GM18861 (cell line): ENCODE measurements at regions not wholly inside any gene's neighbourhood (a gene's known extent, or its start where the extent isn't known, plus 50 kb on each side); places are given as distances from the start of the nearest gene placed in this dataset.

Experiments
- ATAC-seq: cut with Tn5 transposase; IDR thresholded peaks from one replicate; pipeline ENCODE4 v1.9.1; 2021; ENCODE audit not compliant: unreplicated experiment

GRCh38 chr18:39025531-39025930 is 1459.9 kb upstream of the CELF4 start:
- ATAC-seq: no peak

GRCh38 chr18:39019989-39020388 is 1454.4 kb upstream of the CELF4 start:
- ATAC-seq: no peak

- no peak for ATAC-seq
Measured at GRCh38 chr18:39007031-39007902, 1441.7 kb upstream of the CELF4 start.

DNA sequence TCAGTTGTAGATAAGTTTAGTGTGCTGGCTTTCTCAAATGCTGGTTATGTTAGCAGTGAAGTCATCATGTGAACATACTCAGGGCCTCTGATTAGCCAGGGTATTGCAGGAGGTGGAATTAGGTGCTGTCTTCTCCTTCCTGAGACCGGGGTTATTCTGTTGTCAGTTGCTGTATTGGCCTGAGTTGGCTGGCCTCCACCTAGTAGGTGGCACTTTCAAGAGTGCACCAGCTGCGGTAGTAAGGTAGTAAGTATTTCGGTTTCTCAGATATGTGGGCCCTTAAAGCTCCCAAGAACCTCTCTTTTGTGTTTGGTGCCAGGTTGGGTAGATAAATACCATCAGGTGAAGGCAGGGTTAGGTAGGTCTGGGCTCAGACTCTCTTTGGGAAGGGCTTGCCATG is 1430.5 kb upstream of the CELF4 start:
- no peak for ATAC-seq

- ATAC-seq: no peak
Measured at GRCh38 chr18:38993342-38993741, 1427.7 kb upstream of the CELF4 start.

DNA sequence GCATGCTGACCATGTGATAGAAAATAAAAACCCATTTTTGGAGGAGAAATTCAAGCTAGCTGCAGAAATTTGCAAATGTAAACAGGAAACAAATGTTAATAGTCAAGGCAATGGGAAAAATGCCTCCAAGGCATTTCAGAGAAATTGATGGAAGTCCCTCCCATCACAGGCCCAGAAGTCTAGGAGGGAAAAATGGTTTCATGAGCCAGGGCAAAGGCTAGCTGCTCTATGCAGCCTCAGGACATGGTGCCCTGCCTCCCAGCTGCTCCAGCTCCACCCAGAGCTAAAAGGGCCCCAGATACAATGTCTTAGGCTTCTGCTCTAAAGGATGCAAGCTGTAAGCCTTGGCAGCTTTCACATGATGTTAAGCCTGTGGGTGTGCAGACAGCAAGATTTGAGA is 1419.4 kb upstream of the CELF4 start:
- ATAC-seq: no peak

GRCh38 chr18:38982072-38982471 is 1416.5 kb upstream of the CELF4 start:
- ATAC-seq: no peak

- ATAC-seq: no peak
Measured at GRCh38 chr18:38981389-38981788, 1415.8 kb upstream of the CELF4 start.

DNA sequence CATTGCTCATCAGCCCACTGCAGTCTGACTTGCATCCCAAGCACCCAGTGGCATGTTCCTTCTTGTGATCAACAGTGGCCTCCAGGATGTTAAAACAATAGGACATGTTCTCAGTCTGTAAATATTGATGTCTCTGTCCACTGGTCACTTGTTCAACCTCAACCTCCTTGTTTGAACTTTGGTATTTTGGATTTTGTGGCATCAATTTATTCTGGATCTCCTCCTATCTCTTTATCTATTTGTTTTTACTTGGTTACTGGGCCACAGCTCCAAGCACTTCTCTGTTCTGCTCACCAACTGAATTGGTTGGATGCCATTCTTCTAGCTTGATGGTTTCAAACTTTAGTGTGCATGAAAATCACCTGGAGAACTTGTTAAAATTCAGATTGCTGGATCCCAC is 1414.8 kb upstream of the CELF4 start:
- no peak for ATAC-seq

DNA sequence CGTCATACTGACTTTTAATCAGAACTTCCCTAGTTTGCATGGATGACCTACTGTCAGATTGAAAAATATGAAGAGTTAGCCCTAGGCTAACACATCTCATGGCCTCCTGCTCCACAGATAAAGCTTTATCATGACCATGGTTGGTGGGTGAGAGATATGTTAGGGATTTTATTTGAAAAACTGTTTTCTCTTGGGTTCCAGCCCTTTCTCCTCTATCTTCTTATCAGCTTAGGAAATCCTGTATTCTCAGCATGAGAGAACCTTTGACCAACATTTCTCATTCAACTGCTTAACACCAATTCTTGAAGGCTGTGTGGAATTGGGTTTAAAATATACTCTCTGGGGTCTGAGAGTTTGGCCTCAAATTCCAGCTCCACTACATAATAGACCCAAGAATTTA is 1407.0 kb upstream of the CELF4 start:
- ATAC-seq: no peak

GRCh38 chr18:38971881-38972280 is 1406.3 kb upstream of the CELF4 start:
- no peak for ATAC-seq

- no peak for ATAC-seq
Measured at GRCh38 chr18:38966841-38967240, 1401.2 kb upstream of the CELF4 start.

- no peak for ATAC-seq
Measured at GRCh38 chr18:38963943-38964660, 1398.5 kb upstream of the CELF4 start.

- ATAC-seq: no peak
Measured at GRCh38 chr18:38961880-38962279, 1396.3 kb upstream of the CELF4 start.

GRCh38 chr18:38957736-38958135 is 1392.1 kb upstream of the CELF4 start:
- ATAC-seq: no peak

DNA sequence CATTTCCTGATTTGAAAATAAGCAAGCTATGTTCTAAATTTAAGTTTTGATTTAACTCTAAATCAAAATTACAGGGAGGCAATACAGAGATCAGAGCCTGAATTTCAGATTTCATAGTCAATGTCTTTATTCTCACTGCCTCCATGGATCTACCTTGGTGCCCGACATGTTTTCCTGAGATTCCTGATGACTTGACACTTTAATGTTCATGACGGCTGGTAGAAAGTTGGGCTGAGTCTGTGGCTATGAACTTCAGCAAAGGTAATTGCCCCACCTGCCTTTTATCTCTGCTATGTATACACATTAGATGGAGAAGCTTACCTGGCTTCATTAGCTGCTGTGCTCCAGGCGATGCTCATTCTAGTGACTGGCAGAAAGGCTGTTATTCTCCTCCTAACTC is 1390.5 kb upstream of the CELF4 start:
- ATAC-seq: no peak

DNA sequence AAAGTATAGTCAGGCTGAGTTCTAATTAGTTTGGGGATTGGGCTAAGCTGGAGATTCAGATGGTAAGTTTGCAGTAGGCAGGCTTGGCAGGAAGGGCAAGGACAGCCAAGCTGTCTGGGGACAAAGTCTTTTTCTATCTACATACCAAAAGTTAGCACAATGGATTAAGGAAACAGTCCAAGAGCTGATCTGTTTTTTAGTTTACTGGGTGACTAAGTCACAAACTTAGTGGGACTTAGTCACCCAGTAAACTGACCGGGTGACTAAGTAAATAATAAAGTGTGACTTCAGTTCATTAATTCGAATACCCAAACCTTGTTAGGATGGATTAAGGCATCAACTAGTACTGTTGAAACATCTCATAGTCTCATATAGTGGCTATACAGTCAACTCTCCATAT is 1386.0 kb upstream of the CELF4 start:
- no peak for ATAC-seq

GRCh38 chr18:38948436-38948835 is 1382.8 kb upstream of the CELF4 start:
- ATAC-seq: no peak

- ATAC-seq: no peak
Measured at GRCh38 chr18:38944446-38945024, 1378.9 kb upstream of the CELF4 start.

GRCh38 chr18:38941711-38942561 is 1376.3 kb upstream of the CELF4 start:
- ATAC-seq: no peak

DNA sequence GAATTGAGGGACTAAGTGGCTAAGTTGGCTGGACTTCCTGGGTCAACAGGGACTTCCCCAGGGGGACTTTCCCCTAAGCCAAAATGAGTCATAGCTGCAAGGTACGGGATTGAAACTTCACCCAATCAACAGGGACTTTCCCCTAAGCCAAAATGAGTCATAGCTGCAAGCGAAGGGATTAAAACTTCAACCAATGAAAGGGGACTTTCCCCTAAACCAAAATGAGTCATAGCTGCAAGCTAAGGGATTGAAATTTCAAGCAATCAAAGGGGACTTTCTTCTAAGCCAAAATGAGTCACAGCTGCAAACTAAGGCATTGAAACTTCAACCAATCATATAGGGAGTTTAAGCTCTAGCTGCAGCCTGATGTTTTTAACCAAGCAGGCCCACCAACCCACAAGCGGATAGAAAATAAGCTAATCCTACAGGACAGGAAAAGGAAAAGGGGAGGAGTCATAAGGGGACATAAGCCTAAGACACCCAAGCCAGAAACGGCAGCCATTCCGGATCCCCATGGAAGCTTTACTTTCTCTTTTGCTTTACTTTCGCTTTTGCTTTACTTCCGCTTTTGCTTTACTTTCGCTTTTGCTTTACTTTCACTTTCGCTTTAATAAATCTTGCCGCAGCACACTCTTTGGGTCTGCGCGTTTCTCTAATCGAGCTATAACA is 1375.4 kb upstream of the CELF4 start:
- ATAC-seq: peak; percentile 79
